K562 (cell line): ENCODE measurements at regions not wholly inside any gene's neighbourhood (a gene's known extent, or its start where the extent isn't known, plus 50 kb on each side); places are given as distances from the start of the nearest gene placed in this dataset.

Source experiments
- ATAC-seq: fragments of 200-7000 bp; cut with Tn5 transposase; 3 replicates; pipeline ENCODE4 v1.9.1; 2020; ENCODE audit warnings: moderate library complexity
- BruUV-seq: library from RNA; stranded (reverse); fragments of 400-500 nt; replicated peaks from 2 replicates; lab custom pipeline; 2021; lab: Mats Ljungman, UMichigan
- CTCF ChIA-PET: fragments of 300-600 bp; formaldehyde crosslinking; extraction: SDS; loops from one replicate; lab custom pipeline; 2021; ENCODE audit warnings: low intra/inter-chr PET ratio; lab: Yijun Ruan, JAX
- POLR2A ChIA-PET: fragments of 300-600, 350-650 bp; sonication (Branson Sonifier 250); formaldehyde crosslinking; extraction: SDS; loops from one replicate; lab custom pipeline; 2021; ENCODE audit warnings: antibody characterized with exemption, inconsistent platforms; lab: Yijun Ruan, JAX
- DNase-seq, 4 experiments: peaks; one replicate each; pipeline versions ENCODE4 v3.0.0 to v3.0.0-alpha.2; 2011 to 2018; ENCODE audit warnings: low spot score in 3 of 4, mixed read lengths in 3 of 4; ENCODE audit errors: extremely low read depth in 1 of 4
- FAIRE-seq: peaks from 2 replicates; lab custom pipeline; 2011; peaks lifted over from hg19 to GRCh38; lab: Jason Lieb, UNC
- H2AFZ ChIP-seq: 2 replicates; pipeline ENCODE4 v1.6.0; 2011; ENCODE audit warnings: low read depth, low read length, control low read depth, inconsistent platforms
- H3K27ac ChIP-seq: fragments of 200-600 bp; 3 replicates; pipeline ENCODE4 v1.8.0; 2011; ENCODE audit warnings: low read depth, mild to moderate bottlenecking, control low read depth, inconsistent platforms, low read length, moderate library complexity, mixed read lengths; ENCODE audit errors: extremely low read depth
- H3K27me3 ChIP-seq, 2 experiments: fragments of 300-600 bp in 1 of 2; 2 replicates in 1 of 2; 3 replicates in 1 of 2; pipeline versions ENCODE4 v1.6.0 to v1.8.0; 2011; ENCODE audit warnings: inconsistent platforms in 2 of 2, low read length in 2 of 2, mild to moderate bottlenecking in 1 of 2, mixed read lengths in 1 of 2, moderate library complexity in 1 of 2; ENCODE audit not compliant: control insufficient read depth in 2 of 2, insufficient read depth in 2 of 2
- H3K36me3 ChIP-seq: fragments of 300-600 bp; 3 replicates; pipeline ENCODE4 v1.8.0; 2011; ENCODE audit warnings: mild to moderate bottlenecking, low read length, inconsistent platforms; ENCODE audit not compliant: control insufficient read depth, insufficient read depth
- H3K4me1 ChIP-seq, 2 experiments: fragments of 200-600 bp in 1 of 2; replicated peaks in 1 of 2; 2 replicates in 1 of 2; 3 replicates in 1 of 2; pipeline versions ENCODE4 v1.5.1 to v1.8.0; 2011; ENCODE audit warnings: inconsistent platforms in 2 of 2, low read length in 2 of 2, mild to moderate bottlenecking in 1 of 2, mixed read lengths in 1 of 2, moderate library complexity in 1 of 2; ENCODE audit not compliant: control insufficient read depth in 2 of 2, insufficient read depth in 2 of 2
- H3K4me2 ChIP-seq: 2 replicates; pipeline ENCODE4 v1.6.1; 2011; ENCODE audit warnings: low read length, control low read depth, inconsistent platforms, mixed read lengths; ENCODE audit not compliant: insufficient read depth
- H3K4me3 ChIP-seq: fragments of 200-600 bp; sonication (generic), shearing (Covaris generic); 2 replicates; pipeline ENCODE4 v1.5.1; 2016; ENCODE audit warnings: control low read depth, inconsistent platforms
- H3K79me2 ChIP-seq: fragments of 200-600 bp; 3 replicates; pipeline ENCODE4 v1.8.0; 2011; ENCODE audit warnings: low read length, inconsistent platforms; ENCODE audit not compliant: control insufficient read depth, insufficient read depth
- H3K9ac ChIP-seq, 2 experiments: 2 replicates each; pipeline versions ENCODE4 v1.6.0 to v1.6.1; 2011; ENCODE audit warnings: low read depth in 2 of 2, low read length in 2 of 2, control low read depth in 1 of 2, inconsistent platforms in 1 of 2, mild to moderate bottlenecking in 1 of 2, mixed read lengths in 1 of 2; ENCODE audit not compliant: insufficient read depth in 1 of 2
- H3K9me1 ChIP-seq: one replicate; pipeline ENCODE4 v1.6.0; 2011; ENCODE audit warnings: inconsistent platforms, mild to moderate bottlenecking, low read length, moderate library complexity; ENCODE audit not compliant: control insufficient read depth, insufficient read depth
- H3K9me3 ChIP-seq: replicated peaks from 2 replicates; pipeline ENCODE4 v1.5.1; 2011; ENCODE audit warnings: low read depth, low read length, inconsistent platforms; ENCODE audit not compliant: control insufficient read depth, insufficient read depth
- H4K20me1 ChIP-seq: replicated peaks from 2 replicates; pipeline ENCODE4 v1.6.1; 2011; ENCODE audit warnings: low read length, inconsistent platforms, mixed read lengths; ENCODE audit not compliant: control insufficient read depth, insufficient read depth
- AFF4 ChIP-seq: sonication (generic); formaldehyde crosslinking; IDR thresholded peaks from 2 replicates; pipeline ENCODE4 v1.8.0; 2023; ENCODE audit warnings: mild to moderate bottlenecking, missing genetic modification reagents
- FOXK1 ChIP-seq: sonication (generic); formaldehyde crosslinking; IDR thresholded peaks from 2 replicates; pipeline ENCODE4 v1.8.0; 2022; ENCODE audit warnings: missing genetic modification reagents, mild to moderate bottlenecking, borderline replicate concordance
- KDM5B ChIP-seq: fragments of 200-600 bp; sonication (generic); IDR thresholded peaks from 2 replicates; pipeline ENCODE4 v1.6.1; 2012; ENCODE audit warnings: low read depth, mild to moderate bottlenecking, moderate library complexity, low read length, control low read depth, inconsistent platforms; ENCODE audit not compliant: insufficient replicate concordance
- LCOR ChIP-seq: sonication (generic); formaldehyde crosslinking; IDR thresholded peaks from 2 replicates; pipeline ENCODE4 v1.8.0; 2022; ENCODE audit warnings: mild to moderate bottlenecking, missing genetic modification reagents
- MIER1 ChIP-seq: fragments of 450-650 bp; IDR thresholded peaks from 2 replicates; pipeline ENCODE4 v1.6.1; 2016; ENCODE audit warnings: antibody characterized with exemption, mild to moderate bottlenecking, low read depth
- MLX ChIP-seq, 2 experiments: fragments of 450-650 bp in 1 of 2; sonication (generic) in 1 of 2; formaldehyde crosslinking; conservative IDR thresholded peaks; 2 replicates each; pipeline versions ENCODE4 v1.4.0 to v1.8.1; 2020 to 2022; ENCODE audit warnings: mild to moderate bottlenecking in 1 of 2, missing genetic modification reagents in 1 of 2
- NONO ChIP-seq, 2 experiments: fragments of 200-400 bp in 1 of 2; fragments of 450-650 bp in 1 of 2; formaldehyde crosslinking in 1 of 2; IDR thresholded peaks; 2 replicates each; pipeline ENCODE4 v1.6.1; 2017; ENCODE audit warnings: low read depth in 2 of 2, mild to moderate bottlenecking in 2 of 2, moderate library complexity in 2 of 2, low read length in 1 of 2
- RHOXF2B ChIP-seq: fragments of 250-450 bp; sonication (Bioruptor Pico); conservative IDR thresholded peaks from 2 replicates; pipeline ENCODE4 v1.5.1; 2021
- SMC3 ChIP-seq: conservative IDR thresholded peaks from 2 replicates; pipeline ENCODE4 v1.6.1; 2011; ENCODE audit warnings: low read depth, low read length, improper control_type of control experiment; ENCODE audit not compliant: insufficient read depth
- XRCC3 ChIP-seq: fragments of 450-650 bp; IDR thresholded peaks from 2 replicates; pipeline ENCODE4 v1.6.1; 2017; ENCODE audit warnings: mild to moderate bottlenecking, moderate library complexity
- ZNF12 ChIP-seq: sonication (generic); formaldehyde crosslinking; IDR thresholded peaks from 2 replicates; pipeline ENCODE4 v1.4.0; 2020; ENCODE audit warnings: mild to moderate bottlenecking, missing genetic modification reagents
- ZNF263 ChIP-seq: sonication (generic); formaldehyde crosslinking; IDR thresholded peaks from 2 replicates; pipeline ENCODE4 v1.8.0; 2022; ENCODE audit warnings: mild to moderate bottlenecking, missing genetic modification reagents, borderline replicate concordance
- ZNF609 ChIP-seq: sonication (generic); formaldehyde crosslinking; IDR thresholded peaks from 2 replicates; pipeline ENCODE4 v1.8.1; 2023; ENCODE audit warnings: missing genetic modification reagents, mild to moderate bottlenecking, borderline replicate concordance
- ZNF77 ChIP-seq: fragments of 250-450 bp; sonication (Bioruptor Pico); IDR thresholded peaks from 2 replicates; pipeline ENCODE4 v1.5.0; 2020
- ZNF778 ChIP-seq: fragments of 450-650 bp; formaldehyde crosslinking; IDR thresholded peaks from 2 replicates; pipeline ENCODE4 v1.4.0; 2020; ENCODE audit warnings: mild to moderate bottlenecking, moderate library complexity
- in situ Hi-C: fragments of 300-500 bp; cut with MboI; formaldehyde crosslinking; loops from 4 replicates; pipeline ENCODE4 v1.15.0; 2018; ENCODE audit warnings: inconsistent platforms, mixed read lengths
- intact Hi-C: fragments of 100-400 bp; cut with micrococcal nuclease; formaldehyde crosslinking; loops from 2 replicates; pipeline ENCODE4 v1.14.2; 2022

- no peak for FAIRE-seq
- ATAC-seq = no peak
- Histone ChIP-seq H3K4me2 (no peak overlapping the region), H3K79me2 (no peaks in the 10 kb centered on the region), H2AFZ (no peak overlapping the region), H3K9me3 (no peaks in the 10 kb centered on the region), H3K27ac (no peak overlapping the region), H3K27me3 (no peaks in the 10 kb centered on the region), H3K9ac (no peak overlapping the region), H3K4me3 (no peak overlapping the region), H4K20me1 (no peaks in the 10 kb centered on the region), H3K9me1 (no peaks in the 10 kb centered on the region), H3K4me1 (no peaks in the 10 kb centered on the region), H3K36me3 (no peaks in the 10 kb centered on the region)
- intact Hi-C loops (no loop called here), in situ Hi-C loops (no loop called here)
- POLR2A ChIA-PET = no interaction called here
- no peak for DNase-seq
- CTCF ChIA-PET = no interaction called here
- BruUV-seq = no TSS peak
- TF ChIP-seq XRCC3 = no peak
- no peak for TF ChIP-seq ZNF609 (CRISPR knock-in tag)
- TF ChIP-seq ZNF263 (CRISPR knock-in tag) = no peak
- no peak for TF ChIP-seq ZNF77
- no peak for TF ChIP-seq RHOXF2B
- no peak for TF ChIP-seq FOXK1 (CRISPR knock-in tag)
- TF ChIP-seq MIER1 = no peak
- TF ChIP-seq MLX (CRISPR knock-in tag; conservative IDR thresholded peaks at IDR 0.05) = no peak
- TF ChIP-seq ZNF12 = no peak
- no peak for TF ChIP-seq KDM5B
- no peak for TF ChIP-seq ZNF778
- TF ChIP-seq SMC3 = no peak
- TF ChIP-seq NONO (IDR thresholded peaks at IDR 0.05; ENCODE audit: low read depth in 2 of 2, low read length in 1 of 2) = no peak
- TF ChIP-seq AFF4 = no peak
- TF ChIP-seq LCOR (CRISPR knock-in tag) = no peak
Measured at GRCh38 chr12:58773986-58774385, 146.3 kb downstream of the LRIG3 start.
